BLaER1 treated with 17β-estradiol and CSF1 and Interleukin-3, amounts not matched to agents 10 nM and 100 nM (cell line): ENCODE measurements at regions not wholly inside any gene's neighbourhood (a gene's known extent, or its start where the extent isn't known, plus 50 kb on each side); places are given as distances from the start of the nearest gene placed in this dataset.
A peak's percentile ranks its signal among the peaks of the same experiment; 100 is the strongest.
"Not testable (repeated sequence)": the region's sequence is repeated elsewhere in the genome, so short reads cannot be mapped to it uniquely, and the experiment has no call there.

Experiments
- H3K27ac ChIP-seq, 11 experiments: shearing (Covaris generic); formaldehyde crosslinking; 2 replicates each; pipeline ENCODE4 v1.8.1; 2022
- H3K27me3 ChIP-seq, 11 experiments: shearing (Covaris generic); formaldehyde crosslinking; 2 replicates each; pipeline ENCODE4 v1.8.1; 2022
- H3K36me3 ChIP-seq, 11 experiments: shearing (Covaris generic); formaldehyde crosslinking; 2 replicates each; pipeline ENCODE4 v1.8.1; 2022
- H3K4me1 ChIP-seq, 10 experiments: shearing (Covaris generic); formaldehyde crosslinking; 2 replicates each; pipeline ENCODE4 v1.8.1; 2022
- H3K4me2 ChIP-seq, 11 experiments: shearing (Covaris generic); formaldehyde crosslinking; 2 replicates each; pipeline ENCODE4 v1.8.1; 2022
- H3K4me3 ChIP-seq, 10 experiments: shearing (Covaris generic); formaldehyde crosslinking; 2 replicates each; pipeline ENCODE4 v1.8.1; 2022
- H3K9ac ChIP-seq, 11 experiments: shearing (Covaris generic); formaldehyde crosslinking; 2 replicates each; pipeline ENCODE4 v1.8.1; 2022
- H3K9me3 ChIP-seq, 11 experiments: shearing (Covaris generic); formaldehyde crosslinking; replicated peaks in 1 of 11; 2 replicates each; pipeline ENCODE4 v1.8.1; 2022
- H4K20me1 ChIP-seq, 11 experiments: shearing (Covaris generic); formaldehyde crosslinking; 2 replicates each; pipeline ENCODE4 v1.8.1; 2022
- Cebpa-rat ChIP-seq, 11 experiments: shearing (Covaris generic); IDR thresholded peaks; 2 replicates each; pipeline ENCODE4 v1.8.1; 2022

DNA sequence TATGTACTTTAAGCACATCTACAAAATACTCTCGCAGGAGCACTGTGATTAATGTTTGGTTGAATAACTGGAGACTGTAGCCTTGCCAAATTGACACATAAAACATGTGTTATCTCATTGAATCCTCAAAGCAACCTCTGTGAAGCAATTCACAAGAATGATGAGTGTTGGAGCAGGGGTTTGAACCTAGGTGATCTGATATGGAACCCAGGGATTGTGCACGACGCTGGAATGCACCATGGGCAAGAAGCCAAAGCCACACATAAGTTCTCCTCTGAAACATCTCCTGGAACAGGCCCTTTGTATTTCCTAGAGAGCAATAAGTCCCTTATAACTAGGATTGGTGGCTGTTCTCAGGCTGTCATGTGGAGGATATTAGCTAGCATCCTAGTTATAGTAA is 124.6 kb upstream of the IVNS1ABP start:
- Histone ChIP-seq H3K4me3 (no peak overlapping the region), H3K27me3 (no peaks in the 10 kb centered on the region), H3K9me3 (no peaks in the 10 kb centered on the region; a peak in 1 of 22 replicates), H4K20me1 (no peaks in the 10 kb centered on the region), H3K36me3 (no peaks in the 10 kb centered on the region), H3K27ac (no peak overlapping the region), H3K4me2 (peak overlapping the region in 2 of 11 experiments; percentile 70 to 77; a peak in 4 of 22 replicates), H3K4me1 (peaks cover 0 to 67% (median 8%) of the 10 kb centered on the region in 10 experiments; a peak in 13 of 20 replicates), H3K9ac (no peak overlapping the region)
- no peak for TF ChIP-seq Cebpa-rat (IDR thresholded peaks at IDR 0.05)

DNA sequence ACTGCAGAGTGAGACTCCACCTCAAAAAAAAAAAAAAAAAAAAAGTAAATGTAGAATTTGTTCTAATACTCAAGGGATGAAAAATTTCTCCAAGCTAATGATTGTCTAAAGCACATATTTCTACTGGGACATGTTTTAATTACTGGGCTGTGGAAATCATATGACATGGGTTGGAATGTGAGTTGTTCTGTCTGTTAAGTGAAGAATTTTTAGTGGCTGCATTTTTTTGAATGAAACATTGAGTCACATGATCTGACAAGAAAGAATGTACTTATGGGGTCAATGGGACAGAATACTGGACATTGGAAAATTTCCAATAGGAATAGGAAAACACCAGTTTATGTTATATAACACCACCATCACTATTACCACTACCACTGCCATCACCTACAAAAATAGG is 123.8 kb upstream of the IVNS1ABP start:
- Histone ChIP-seq H3K36me3 (no peaks in the 10 kb centered on the region), H3K4me3 (no peak overlapping the region), H3K27ac (peak overlapping the region in 3 of 11 experiments; percentile 76 to 85 (median 81); a peak in 3 of 22 replicates), H3K4me2 (peak overlapping the region in 2 of 11 experiments; percentile 70 to 77; a peak in 4 of 22 replicates), H4K20me1 (no peaks in the 10 kb centered on the region), H3K9ac (no peak overlapping the region; a peak in 1 of 22 replicates), H3K9me3 (no peaks in the 10 kb centered on the region; a peak in 1 of 22 replicates), H3K27me3 (no peaks in the 10 kb centered on the region), H3K4me1 (peaks cover 0 to 67% (median 8%) of the 10 kb centered on the region in 10 experiments; a peak in 13 of 20 replicates)
- no peak for TF ChIP-seq Cebpa-rat (IDR thresholded peaks at IDR 0.05)

DNA sequence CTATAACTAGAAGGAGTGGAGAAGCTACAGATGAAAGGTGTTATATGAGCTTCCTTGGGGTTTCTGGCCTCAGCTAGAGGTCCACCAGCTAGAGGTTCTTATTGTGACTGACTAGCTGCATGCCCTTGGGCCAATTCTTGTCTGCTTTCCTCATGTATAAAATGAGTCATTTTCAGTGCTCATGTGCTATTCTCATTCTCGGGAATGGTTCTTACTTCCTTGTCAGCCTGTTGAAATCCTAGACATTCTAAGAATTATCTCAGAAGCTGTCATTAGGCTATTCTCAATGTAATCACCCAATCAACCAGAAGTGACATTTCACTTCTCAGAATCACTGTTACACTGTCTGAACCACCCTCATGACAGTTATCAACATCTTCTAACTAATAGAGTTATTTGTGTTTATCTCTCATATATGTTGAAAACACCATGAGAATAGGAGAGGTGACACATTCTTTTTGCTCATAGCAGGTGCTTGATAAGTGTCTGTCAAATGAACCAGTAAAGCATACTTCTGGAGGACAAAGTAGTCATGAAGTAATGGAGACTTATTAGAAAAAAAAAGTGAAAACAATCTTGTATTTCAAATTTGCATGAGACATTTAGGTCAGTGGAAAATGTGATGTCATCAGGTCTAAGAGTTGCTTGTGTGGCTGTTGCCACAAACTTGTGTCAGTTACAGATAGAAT is 122.8 kb upstream of the IVNS1ABP start:
- Histone ChIP-seq H3K27ac (peak overlapping the region in 4 of 11 experiments; percentile 60 to 85 (median 78); a peak in 8 of 22 replicates), H3K4me2 (peak overlapping the region in 6 of 11 experiments; percentile 4 to 77 (median 52); a peak in 12 of 22 replicates), H3K4me3 (no peak overlapping the region), H3K9ac (peak overlapping the region in 3 of 11 experiments; percentile 42 to 58 (median 51); a peak in 4 of 22 replicates), H3K36me3 (no peaks in the 10 kb centered on the region), H3K9me3 (no peaks in the 10 kb centered on the region; a peak in 1 of 22 replicates), H3K4me1 (peaks cover 0 to 67% (median 8%) of the 10 kb centered on the region in 10 experiments; a peak in 13 of 20 replicates), H3K27me3 (no peaks in the 10 kb centered on the region), H4K20me1 (no peaks in the 10 kb centered on the region)
- no peak for TF ChIP-seq Cebpa-rat (IDR thresholded peaks at IDR 0.05)

DNA sequence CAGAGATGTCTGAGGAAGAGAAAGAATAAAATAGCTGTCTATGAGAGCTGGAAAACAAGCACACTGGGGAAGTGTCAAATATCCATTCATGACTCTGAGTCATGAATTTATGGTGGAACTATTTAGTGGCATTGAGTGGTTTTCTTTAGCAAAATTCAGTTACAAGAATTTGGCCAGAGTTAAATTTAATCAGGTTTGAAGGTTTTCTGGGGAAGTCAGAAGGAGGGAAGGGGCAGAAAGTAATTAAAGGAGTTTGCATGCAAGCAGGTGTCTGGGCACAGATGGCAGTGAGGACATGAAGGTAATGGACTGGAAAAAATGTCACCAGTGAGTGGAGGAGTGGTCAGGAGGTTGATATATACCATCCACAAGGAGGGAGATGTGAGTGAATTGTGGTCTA is 121.9 kb upstream of the IVNS1ABP start:
- peak overlapping the region in 4 of 11 experiments; percentile 60 to 85 (median 78); a peak in 7 of 22 replicates for H3K27ac ChIP-seq
- H3K4me3 ChIP-seq: no peak overlapping the region
- TF ChIP-seq Cebpa-rat (IDR thresholded peaks at IDR 0.05): no peak

DNA sequence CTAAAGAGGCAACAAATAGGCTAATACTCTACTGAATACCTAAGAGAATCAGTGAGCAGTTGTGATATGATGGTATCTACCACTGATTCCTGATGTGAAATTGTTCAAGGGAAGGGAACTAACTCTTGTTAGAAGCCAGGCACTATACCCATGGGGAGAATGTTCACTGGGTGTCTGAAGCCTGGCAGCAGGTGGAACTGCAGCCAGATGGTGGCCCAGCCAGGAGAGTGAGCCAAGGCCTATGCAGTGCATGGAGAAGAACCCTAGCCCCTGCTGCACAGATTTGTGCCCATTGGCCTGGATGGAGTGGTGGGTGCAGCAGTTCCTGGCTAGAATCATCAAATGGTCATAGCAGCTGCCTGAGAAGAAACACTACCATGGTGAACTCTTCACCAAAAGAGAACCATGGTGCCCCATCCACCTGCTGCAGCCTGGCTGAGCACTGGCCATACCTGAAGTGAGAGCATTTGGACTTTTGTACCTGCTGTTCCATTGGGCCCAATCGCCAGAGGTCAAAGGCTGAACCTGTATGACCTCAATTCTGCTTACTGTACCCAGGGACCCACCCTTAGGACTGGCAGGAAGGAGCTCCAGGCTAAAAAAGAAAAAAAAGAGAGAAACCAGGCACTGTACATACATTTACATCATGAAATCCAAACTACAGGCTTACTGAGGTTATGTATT is 118.8 kb upstream of the IVNS1ABP start:
- Histone ChIP-seq H4K20me1 (no peaks in the 10 kb centered on the region), H3K9ac (no peak overlapping the region), H3K27me3 (no peaks in the 10 kb centered on the region), H3K36me3 (no peaks in the 10 kb centered on the region), H3K4me2 (no peak overlapping the region), H3K4me3 (no peak overlapping the region), H3K9me3 (0 out of 22 replicates have a peak, but pooled peaks cover 0 to 12% (median 0%) of the 10 kb centered on the region in 11 experiments), H3K27ac (no peak overlapping the region), H3K4me1 (peaks cover 0 to 41% (median 8%) of the 10 kb centered on the region in 10 experiments; a peak in 13 of 20 replicates)
- no peak for TF ChIP-seq Cebpa-rat (IDR thresholded peaks at IDR 0.05)

More for the DNA sequence above, 121.9 kb upstream of the IVNS1ABP start:
- no peaks in the 10 kb centered on the region for H3K36me3 ChIP-seq
- peak overlapping the region in 6 of 11 experiments; percentile 4 to 77 (median 52); a peak in 9 of 22 replicates for H3K4me2 ChIP-seq
- H4K20me1 ChIP-seq: no peaks in the 10 kb centered on the region
- peak overlapping the region in 2 of 11 experiments; percentile 51 to 58; a peak in 3 of 22 replicates for H3K9ac ChIP-seq
- H3K27me3 ChIP-seq: no peaks in the 10 kb centered on the region
- H3K9me3 ChIP-seq: no peaks in the 10 kb centered on the region; a peak in 1 of 22 replicates
- peaks cover 0 to 67% (median 8%) of the 10 kb centered on the region in 10 experiments; a peak in 13 of 20 replicates for H3K4me1 ChIP-seq

DNA sequence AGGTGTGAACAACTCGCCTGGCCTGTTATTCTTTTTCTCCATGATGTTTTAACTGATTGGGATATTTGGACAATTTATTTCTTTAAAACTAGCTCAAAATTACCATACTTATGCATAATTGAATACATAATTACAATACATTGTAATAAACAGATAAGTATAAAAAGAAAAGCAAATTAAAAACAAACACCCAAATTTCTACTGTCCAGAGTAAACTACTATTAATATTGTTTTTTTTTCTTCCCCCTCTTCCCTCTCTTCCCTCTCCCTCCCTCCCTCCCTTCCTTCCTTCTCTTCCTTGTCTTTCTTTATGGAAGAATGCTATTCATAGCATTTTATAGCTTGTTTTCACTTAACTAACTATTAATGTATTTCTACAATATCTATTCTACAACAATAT is 117.7 kb upstream of the IVNS1ABP start:
- H3K27ac ChIP-seq: no peak overlapping the region
- H3K4me3 ChIP-seq: no peak overlapping the region
- peaks cover 0 to 30% (median 7%) of the 10 kb centered on the region in 10 experiments; a peak in 12 of 20 replicates for H3K4me1 ChIP-seq
- H3K9ac ChIP-seq: no peak overlapping the region
- H3K27me3 ChIP-seq: no peaks in the 10 kb centered on the region
- no peaks in the 10 kb centered on the region for H3K36me3 ChIP-seq
- H3K4me2 ChIP-seq: no peak overlapping the region
- H4K20me1 ChIP-seq: no peaks in the 10 kb centered on the region
- no peak for TF ChIP-seq Cebpa-rat (IDR thresholded peaks at IDR 0.05)
- H3K9me3 ChIP-seq: peaks cover 0 to 14% (median under 1%) of the 10 kb centered on the region in 11 experiments; a peak in 9 of 22 replicates

DNA sequence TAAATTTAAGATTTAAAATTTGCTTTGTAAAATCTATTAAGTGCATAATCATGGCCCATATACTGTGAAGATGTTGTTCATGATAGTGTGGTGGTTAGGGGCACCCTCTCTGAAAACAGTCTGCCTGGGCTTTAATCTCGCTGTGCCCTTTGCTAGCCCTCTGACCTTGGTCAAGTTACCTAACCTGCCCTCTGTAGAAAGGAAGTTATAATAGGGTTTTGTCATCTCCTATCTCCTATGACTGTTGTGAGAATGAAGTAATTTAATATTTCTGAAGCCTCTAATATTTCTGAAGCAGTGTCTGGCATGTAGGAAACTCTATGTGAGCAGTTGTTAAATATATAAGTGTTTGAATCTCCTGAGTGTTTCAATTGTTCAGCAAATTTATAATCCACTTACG is 116.6 kb upstream of the IVNS1ABP start:
- Histone ChIP-seq H3K4me2 (no peak overlapping the region), H3K4me1 (peaks cover 0 to 19% (median 0%) of the 10 kb centered on the region in 10 experiments; a peak in 6 of 20 replicates), H3K27ac (no peak overlapping the region), H3K36me3 (no peaks in the 10 kb centered on the region), H4K20me1 (no peaks in the 10 kb centered on the region), H3K27me3 (no peaks in the 10 kb centered on the region), H3K9me3 (peaks cover 0 to 19% (median 3%) of the 10 kb centered on the region in 11 experiments; a peak in 9 of 22 replicates), H3K9ac (no peak overlapping the region), H3K4me3 (no peak overlapping the region)
- no peak for TF ChIP-seq Cebpa-rat (IDR thresholded peaks at IDR 0.05)

DNA sequence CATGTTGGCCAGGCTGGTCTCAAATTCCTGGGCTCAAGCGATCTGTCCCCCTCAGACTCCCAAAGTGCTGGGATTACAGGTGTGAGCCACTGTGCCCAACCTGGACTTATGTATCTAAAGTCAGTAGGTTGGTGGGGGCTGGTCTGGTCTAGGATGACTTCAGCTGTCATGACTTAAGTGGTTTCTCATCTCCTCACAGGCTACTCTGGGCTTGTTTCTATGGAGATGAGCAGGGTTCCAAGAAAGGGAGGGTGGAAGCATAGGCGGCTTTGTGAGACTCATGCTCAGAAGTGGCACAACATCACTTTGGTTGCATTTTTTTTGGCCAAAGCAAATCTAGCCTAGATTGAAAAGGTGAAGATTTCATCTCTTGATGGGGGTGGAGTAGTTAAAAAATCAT is 115.9 kb upstream of the IVNS1ABP start:
- H4K20me1 ChIP-seq: no peaks in the 10 kb centered on the region
- no peak for TF ChIP-seq Cebpa-rat (IDR thresholded peaks at IDR 0.05)
- no peak overlapping the region for H3K4me2 ChIP-seq
- no peaks in the 10 kb centered on the region for H3K36me3 ChIP-seq
- peaks cover 0 to 19% (median 3%) of the 10 kb centered on the region in 11 experiments; a peak in 9 of 22 replicates for H3K9me3 ChIP-seq
- H3K27me3 ChIP-seq: no peaks in the 10 kb centered on the region
- H3K4me3 ChIP-seq: no peak overlapping the region
- H3K4me1 ChIP-seq: peaks cover 0 to 12% (median 0%) of the 10 kb centered on the region in 10 experiments; a peak in 5 of 20 replicates
- no peak overlapping the region for H3K27ac ChIP-seq
- H3K9ac ChIP-seq: no peak overlapping the region

DNA sequence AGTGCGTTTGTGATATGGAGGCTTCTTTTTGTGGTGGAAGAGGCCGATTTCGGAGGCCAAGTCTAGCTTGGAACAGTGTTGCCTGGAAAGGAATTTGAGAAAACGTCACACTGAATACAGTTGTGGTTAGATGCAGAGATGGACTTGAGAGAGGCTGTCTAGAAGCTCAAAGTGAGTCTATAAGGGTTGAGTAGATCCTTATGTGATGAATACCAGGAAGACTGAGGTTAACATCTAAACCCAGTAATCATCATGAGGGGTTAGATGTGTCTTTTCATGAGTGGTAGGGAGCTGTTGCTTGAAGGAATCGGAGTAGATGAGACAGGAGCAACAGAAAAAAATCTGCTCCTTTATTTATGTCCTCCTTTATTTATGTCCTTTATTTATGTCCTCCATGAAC is 114.6 kb upstream of the IVNS1ABP start:
- Histone ChIP-seq H3K9me3 (peaks cover 0 to 19% (median 3%) of the 10 kb centered on the region in 11 experiments; a peak in 9 of 22 replicates), H4K20me1 (no peaks in the 10 kb centered on the region), H3K4me2 (no peak overlapping the region), H3K36me3 (no peaks in the 10 kb centered on the region), H3K27ac (no peak overlapping the region), H3K27me3 (no peaks in the 10 kb centered on the region), H3K4me1 (peaks cover 0 to 13% (median 0%) of the 10 kb centered on the region in 10 experiments; a peak in 7 of 20 replicates), H3K4me3 (no peak overlapping the region), H3K9ac (no peak overlapping the region)
- no peak for TF ChIP-seq Cebpa-rat (IDR thresholded peaks at IDR 0.05)

DNA sequence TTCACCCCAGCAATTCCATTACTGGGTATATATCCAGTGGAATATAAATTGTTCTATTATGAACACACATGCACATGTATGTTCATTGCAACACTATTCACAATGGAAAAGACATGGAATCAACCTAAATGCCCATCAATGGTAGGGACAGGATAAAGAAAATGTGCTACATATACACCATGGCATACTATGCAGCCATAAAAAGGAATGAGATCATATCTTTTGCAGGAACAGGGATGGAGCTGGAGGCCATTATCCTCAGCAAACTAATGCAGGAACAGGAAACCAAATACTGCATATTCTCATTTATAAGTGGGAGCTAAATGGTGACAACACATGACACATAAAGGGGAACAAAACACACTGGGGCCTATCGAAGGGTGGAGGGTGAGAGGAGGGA is 112.6 kb upstream of the IVNS1ABP start:
- Histone ChIP-seq H3K9me3 (peaks cover 0 to 19% (median 3%) of the 10 kb centered on the region in 11 experiments; a peak in 9 of 22 replicates), H3K4me1 (peaks cover 0 to 13% (median 0%) of the 10 kb centered on the region in 10 experiments; a peak in 7 of 20 replicates)
- not testable (repeated sequence) for H3K4me2 ChIP-seq, H4K20me1 ChIP-seq, H3K27me3 ChIP-seq, H3K4me3 ChIP-seq, H3K9ac ChIP-seq, H3K27ac ChIP-seq, H3K36me3 ChIP-seq
